NB4 (cell line): ENCODE measurements at regions not wholly inside any gene's neighbourhood (a gene's known extent, or its start where the extent isn't known, plus 50 kb on each side); places are given as distances from the start of the nearest gene placed in this dataset.

ENCODE experiments used
- DNase-seq: peaks from one replicate; pipeline ENCODE4 v3.0.0; 2010; ENCODE audit warnings: low read depth
- H3K4me3 ChIP-seq: one replicate; pipeline ENCODE4 v1.5.1; 2011; ENCODE audit warnings: mild to moderate bottlenecking, low read depth, low read length, moderate library complexity
- CTCF ChIP-seq: IDR thresholded peaks from one replicate; pipeline ENCODE4 v1.5.1; 2012; ENCODE audit warnings: low read depth, low read length
- MAX ChIP-seq: IDR thresholded peaks from 2 replicates; pipeline ENCODE4 v1.6.1; 2011; ENCODE audit warnings: low read depth, low read length
- MYC ChIP-seq: IDR thresholded peaks from 2 replicates; pipeline ENCODE4 v1.6.1; 2011; ENCODE audit warnings: low read depth, low read length
- POLR2A ChIP-seq: IDR thresholded peaks from 2 replicates; pipeline ENCODE4 v1.6.1; 2011; ENCODE audit warnings: mild to moderate bottlenecking; ENCODE audit not compliant: insufficient read length; ENCODE audit errors: extremely low read depth

DNA sequence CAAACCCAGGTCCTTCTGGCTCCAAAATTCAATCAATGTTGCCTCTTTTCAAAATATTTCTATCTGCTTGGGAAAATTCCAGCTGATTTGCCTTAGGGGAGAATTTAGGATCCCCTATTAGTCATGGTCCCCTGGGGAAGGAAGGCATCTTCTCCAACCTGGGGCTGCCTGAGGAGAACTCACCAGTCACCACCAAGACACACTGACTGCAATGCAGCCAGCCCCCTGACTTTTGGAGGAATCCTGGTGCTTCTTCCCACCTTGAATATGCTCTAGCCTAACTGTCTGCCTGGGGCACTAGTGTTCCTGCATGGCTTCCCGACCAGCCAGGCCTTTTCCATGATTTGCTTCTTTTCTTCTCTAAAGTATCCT is 71.8 kb upstream of the BCL2L14 start:
- DNase-seq = no peak
- H3K4me3 ChIP-seq = no peak overlapping the region
- no peak for TF ChIP-seq MYC
- TF ChIP-seq POLR2A = no peak
- no peak for TF ChIP-seq CTCF
- no peak for TF ChIP-seq MAX

- no peak overlapping the region for H3K4me3 ChIP-seq
- TF ChIP-seq POLR2A (no peak), CTCF (no peak)
- no peak for DNase-seq
Measured at GRCh38 chr12:12003609-12004008, 67.1 kb upstream of the BCL2L14 start.

- no peak overlapping the region for H3K4me3 ChIP-seq
- DNase-seq = no peak
- TF ChIP-seq MYC = no peak
- no peak for TF ChIP-seq POLR2A
- TF ChIP-seq MAX = no peak
- no peak for TF ChIP-seq CTCF
Measured at GRCh38 chr12:12004524-12004923, 66.2 kb upstream of the BCL2L14 start.

DNA sequence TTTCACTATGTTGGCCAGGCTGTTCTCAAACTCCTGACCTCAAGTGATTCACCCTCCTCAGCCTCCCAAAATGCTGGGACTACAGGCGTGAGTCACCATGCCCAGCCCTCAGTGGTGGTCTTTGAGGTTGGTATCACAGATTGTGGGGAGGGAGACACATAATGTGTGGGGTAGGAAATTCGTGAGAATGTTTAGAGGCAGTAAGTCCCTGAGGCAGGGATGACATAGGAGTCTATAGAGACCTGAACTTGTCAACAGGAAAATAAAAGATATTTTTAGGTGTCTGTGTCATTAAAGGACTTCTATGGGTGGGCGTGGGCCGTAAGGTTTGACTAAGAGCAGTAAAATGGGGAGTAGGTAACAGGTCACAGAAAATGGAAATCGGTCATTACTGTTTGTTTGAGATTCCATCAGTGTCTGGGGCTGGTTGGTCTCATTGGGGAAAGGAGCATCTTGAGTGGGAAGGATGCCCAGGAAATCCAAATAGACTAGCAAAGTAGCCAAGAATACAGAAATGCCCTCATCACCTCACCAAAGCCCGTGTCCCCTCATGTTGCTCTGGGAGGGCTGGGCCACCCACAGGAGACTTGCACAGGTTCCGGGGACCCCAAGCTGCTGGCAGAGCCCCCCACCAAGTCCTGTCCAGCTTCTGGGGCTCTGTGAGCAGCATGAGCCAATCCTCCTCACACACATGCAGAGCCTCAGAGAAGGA is 63.6 kb upstream of the BCL2L14 start:
- DNase-seq = peak; percentile 42
- no peak for TF ChIP-seq CTCF
- no peak for TF ChIP-seq POLR2A
- TF ChIP-seq MYC = no peak
- no peak for TF ChIP-seq MAX

DNA sequence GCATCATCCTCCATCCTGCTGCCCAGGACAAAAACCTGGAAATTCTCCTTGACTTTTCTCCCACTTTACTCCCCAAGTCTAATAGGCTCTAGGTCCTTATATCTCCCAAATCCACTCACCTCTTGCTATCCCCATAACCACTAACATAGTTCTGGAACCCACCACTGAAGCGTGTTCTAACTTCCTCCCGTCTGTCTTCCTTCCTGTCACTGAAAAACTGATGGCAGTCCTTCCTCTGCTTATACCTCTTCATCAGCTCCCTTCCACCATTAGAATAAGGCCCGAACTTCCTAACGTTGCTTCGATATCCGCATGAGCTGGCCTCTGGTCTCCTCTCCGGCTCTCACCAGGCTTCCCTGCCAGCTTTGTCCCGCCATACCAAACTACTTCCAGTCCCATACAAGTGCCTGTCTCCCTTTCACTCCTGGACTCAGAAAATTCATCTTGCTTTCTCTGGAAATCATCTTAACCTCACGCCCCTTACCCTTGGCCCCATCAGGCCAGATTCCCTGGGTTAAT is 63.0 kb upstream of the BCL2L14 start:
- DNase-seq = no peak
- H3K4me3 ChIP-seq = no peak overlapping the region
- TF ChIP-seq MAX (no peak), MYC (no peak), POLR2A (no peak), CTCF (no peak)

More for the DNA sequence above, 63.6 kb upstream of the BCL2L14 start:
- H3K4me3 ChIP-seq = no peak overlapping the region
